ENCODE measurements at regions not wholly inside any gene's neighbourhood (a gene's known extent, or its start where the extent isn't known, plus 50 kb on each side); places are given as distances from the start of the nearest gene placed in this dataset.

- DNase-seq (ENCODE audit: low read depth), result no peak
These were observed 105.3 kb downstream of the SLC6A15 start for GRCh38 chr12:84807249-84807648.

GRCh38 chr12:84805474-84805858, 107.1 kb downstream of the SLC6A15 start:
- DNase-seq (ENCODE audit: low read depth), result no peak

GRCh38 chr12:84804691-84805473, 107.7 kb downstream of the SLC6A15 start:
- DNase-seq (ENCODE audit: low read depth), result no peak

GRCh38 chr12:84803661-84804060, 108.9 kb downstream of the SLC6A15 start:
- DNase-seq (ENCODE audit: low read depth), result no peak

- no peak for DNase-seq (ENCODE audit: low read depth)
These were observed 110.4 kb downstream of the SLC6A15 start for GRCh38 chr12:84802161-84802560.

- DNase-seq (ENCODE audit: low read depth), result no peak
These were observed 118.8 kb downstream of the SLC6A15 start for GRCh38 chr12:84793558-84794367.

- DNase-seq (ENCODE audit: low read depth), result no peak
These were observed 121.2 kb downstream of the SLC6A15 start for GRCh38 chr12:84791444-84791843.

GRCh38 chr12:84789184-84789583, 123.4 kb downstream of the SLC6A15 start:
- DNase-seq (ENCODE audit: low read depth), result no peak

- no peak for DNase-seq (ENCODE audit: low read depth)
These were observed 125.3 kb downstream of the SLC6A15 start for GRCh38 chr12:84787253-84787652.

GRCh38 chr12:84786622-84787021, 126.0 kb downstream of the SLC6A15 start:
- no peak for DNase-seq (ENCODE audit: low read depth)

GRCh38 chr12:84785951-84786350, 126.6 kb downstream of the SLC6A15 start:
- DNase-seq (ENCODE audit: low read depth), result no peak

GRCh38 chr12:84785281-84785680, 127.3 kb downstream of the SLC6A15 start:
- no peak for DNase-seq (ENCODE audit: low read depth)

- DNase-seq (ENCODE audit: low read depth), result no peak
These were observed 133.4 kb downstream of the SLC6A15 start for GRCh38 chr12:84779169-84779568.

GRCh38 chr12:84772281-84772680, 140.3 kb downstream of the SLC6A15 start:
- DNase-seq (ENCODE audit: low read depth), result no peak

- DNase-seq (ENCODE audit: low read depth), result no peak
These were observed 145.5 kb downstream of the SLC6A15 start for GRCh38 chr12:84767079-84767478.

GRCh38 chr12:84766375-84766774, 146.2 kb downstream of the SLC6A15 start:
- DNase-seq (ENCODE audit: low read depth), result no peak

GRCh38 chr12:84764001-84764400, 148.6 kb downstream of the SLC6A15 start:
- no peak for DNase-seq (ENCODE audit: low read depth)

- no peak for DNase-seq (ENCODE audit: low read depth)
These were observed 149.5 kb downstream of the SLC6A15 start for GRCh38 chr12:84763107-84763506.

- DNase-seq (ENCODE audit: low read depth), result no peak
These were observed 152.3 kb downstream of the SLC6A15 start for GRCh38 chr12:84760091-84760865.

GRCh38 chr12:84757978-84758377, 154.6 kb downstream of the SLC6A15 start:
- DNase-seq (ENCODE audit: low read depth), result no peak

GRCh38 chr12:84756961-84757360, 155.6 kb downstream of the SLC6A15 start:
- DNase-seq (ENCODE audit: low read depth), result no peak

- no peak for DNase-seq (ENCODE audit: low read depth)
These were observed 167.5 kb downstream of the SLC6A15 start for GRCh38 chr12:84745127-84745526.

- no peak for DNase-seq (ENCODE audit: low read depth)
These were observed 170.9 kb downstream of the SLC6A15 start for GRCh38 chr12:84741692-84742091.

Measured in activated T-cell treated with anti-CD3 and anti-CD28 coated beads for 48 hours (primary cell).